LNCAP (cell line): ENCODE measurements at regions not wholly inside any gene's neighbourhood (a gene's known extent, or its start where the extent isn't known, plus 50 kb on each side); places are given as distances from the start of the nearest gene placed in this dataset.

ENCODE experiments used
- CTCF ChIP-seq: fragments of 450-650 bp; IDR thresholded peaks from 2 replicates; pipeline ENCODE4 v1.5.1; 2017; ENCODE audit warnings: mild to moderate bottlenecking

- TF ChIP-seq CTCF = no peak
Observed at GRCh38 chrX:121832446-121832845, 785.0 kb downstream of the GLUD2 start.

DNA sequence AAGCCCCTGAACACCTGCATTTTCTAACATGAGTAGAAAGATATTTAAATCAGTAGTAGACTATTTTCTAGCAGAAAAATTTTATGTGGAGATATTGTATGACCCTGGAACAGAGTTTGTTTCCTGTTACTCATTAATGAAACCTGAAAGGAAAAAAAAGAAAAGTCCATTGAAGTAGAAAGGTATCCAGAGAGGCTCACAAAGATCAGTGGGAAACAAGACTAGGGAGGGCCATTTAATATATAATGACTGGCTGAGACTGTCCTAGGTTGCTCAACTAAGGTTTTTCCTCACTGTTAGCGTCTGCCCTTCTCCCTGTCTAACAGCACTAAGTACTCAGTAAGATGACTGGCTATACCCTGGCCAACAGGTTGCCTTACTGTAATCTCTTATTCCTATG is 788.6 kb downstream of the GLUD2 start:
- TF ChIP-seq CTCF = no peak

DNA sequence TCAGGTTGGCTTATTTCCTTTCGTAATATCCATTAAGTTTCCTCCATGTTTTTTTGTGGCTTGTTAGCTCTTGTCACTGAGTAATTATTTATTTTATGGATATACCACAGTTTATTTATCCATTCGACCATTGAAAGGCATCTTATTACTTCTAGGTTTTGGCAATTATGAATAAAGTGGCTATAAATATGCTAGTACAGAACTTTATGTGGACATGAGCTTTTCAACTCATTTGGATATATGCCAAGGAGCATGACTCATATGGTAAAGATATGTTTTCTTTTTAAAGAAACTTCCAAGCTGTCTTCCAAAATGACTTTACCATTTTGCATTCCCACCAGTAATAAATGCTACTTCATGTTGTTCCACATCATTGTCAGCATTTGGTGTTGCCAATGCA is 803.6 kb downstream of the GLUD2 start:
- no peak for TF ChIP-seq CTCF

DNA sequence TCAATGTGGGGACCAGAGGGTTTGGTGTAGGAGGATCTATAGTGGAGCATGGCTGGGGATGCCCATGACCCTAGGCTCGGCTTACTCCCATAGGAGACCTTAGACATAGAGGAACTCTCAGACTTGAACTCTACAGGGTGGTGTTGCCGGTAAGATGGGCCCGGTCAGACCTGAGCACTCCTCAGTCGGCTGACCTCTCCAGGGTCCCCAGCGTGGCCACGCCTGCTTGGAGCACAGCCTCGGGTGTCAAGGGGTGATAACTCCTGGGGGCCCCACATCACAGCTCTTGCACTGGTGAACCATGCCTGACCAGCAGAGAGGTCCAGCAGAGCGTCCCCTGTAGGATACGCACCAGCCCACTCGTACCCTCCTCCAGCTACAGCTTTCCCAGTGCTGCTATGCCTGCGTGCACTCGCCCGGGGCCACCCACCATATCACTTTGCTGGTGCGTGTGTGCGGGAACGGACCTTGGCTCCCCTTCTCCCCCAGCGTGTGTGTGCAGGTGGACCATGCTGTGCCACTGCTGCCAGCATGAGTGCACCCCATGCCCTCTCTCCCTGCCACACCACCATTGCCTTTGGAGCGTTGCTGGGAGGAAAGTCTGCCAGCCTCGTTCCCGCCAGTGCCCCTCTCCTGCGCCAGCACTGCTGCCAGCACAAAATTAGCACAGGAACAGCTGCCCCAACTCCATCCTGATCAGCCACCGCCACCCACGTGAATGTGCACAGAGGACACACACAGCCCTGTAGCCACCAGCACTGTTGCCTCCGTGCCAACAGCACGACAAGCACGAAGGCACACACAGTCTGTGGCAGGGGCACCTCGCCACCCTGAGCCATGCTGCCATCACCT is 806.6 kb downstream of the GLUD2 start:
- TF ChIP-seq CTCF = no peak

DNA sequence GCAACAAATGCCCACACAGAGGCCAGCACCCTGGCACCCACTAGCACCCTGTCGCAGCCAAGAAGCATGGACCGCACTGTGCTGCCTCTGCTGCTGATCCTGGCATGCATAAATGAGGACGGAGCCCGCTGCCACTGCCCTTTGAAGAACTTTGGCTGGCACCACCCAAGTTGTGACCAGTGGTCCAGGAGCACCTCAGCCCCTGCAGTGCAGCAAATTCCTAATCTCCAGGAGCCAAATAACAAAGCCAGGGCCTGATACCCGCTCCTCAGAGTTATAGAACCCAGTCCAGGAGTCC is 807.2 kb downstream of the GLUD2 start:
- no peak for TF ChIP-seq CTCF

DNA sequence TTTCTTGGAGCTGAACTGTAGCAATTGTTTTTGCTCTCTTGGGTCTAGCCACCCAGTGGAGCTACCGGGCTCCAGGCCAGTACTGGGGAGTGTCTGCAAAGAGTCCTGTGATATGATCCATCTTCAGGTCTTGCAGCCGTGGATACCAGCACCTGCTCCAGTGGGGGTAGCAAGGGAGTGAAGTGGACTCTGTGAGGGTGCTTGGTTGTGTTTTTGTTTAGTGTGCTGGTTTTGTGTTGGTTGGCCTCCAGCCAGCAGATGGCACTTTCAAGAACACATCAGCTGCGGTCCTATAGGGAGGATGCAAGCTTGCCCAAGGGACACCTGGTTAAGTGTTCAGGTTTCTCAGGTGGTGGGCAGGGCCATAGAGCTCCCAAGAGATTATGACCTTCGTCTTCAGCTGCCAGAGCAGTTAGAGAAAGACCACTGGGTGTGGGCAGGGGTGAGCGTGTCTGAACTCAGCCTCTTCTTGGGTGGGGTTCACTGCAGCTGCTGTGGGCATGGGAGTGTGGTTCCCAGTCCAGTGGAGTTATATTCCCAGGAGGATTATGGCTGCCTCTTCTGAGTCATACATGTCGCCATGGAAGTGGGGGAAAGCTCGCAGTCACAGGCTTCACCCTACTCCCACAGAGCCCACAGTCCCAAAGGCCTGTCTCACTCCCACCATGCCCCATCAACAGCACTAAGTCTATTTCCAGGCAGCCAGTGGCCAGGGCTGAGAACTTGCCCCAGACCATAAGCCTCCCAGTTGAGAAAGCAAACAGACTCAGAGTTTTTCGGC is 811.6 kb downstream of the GLUD2 start:
- TF ChIP-seq CTCF = no peak

- no peak for TF ChIP-seq CTCF
Observed at GRCh38 chrX:121863976-121864375, 816.6 kb downstream of the GLUD2 start.
